ENCODE measurements at regions not wholly inside any gene's neighbourhood (a gene's known extent, or its start where the extent isn't known, plus 50 kb on each side); places are given as distances from the start of the nearest gene placed in this dataset.

- TF ChIP-seq CTCF (IDR thresholded peaks at IDR 0.05; ENCODE audit: insufficient read depth, low read depth, low read length) (no peak), EZH2 (IDR thresholded peaks at IDR 0.05; ENCODE audit: insufficient read depth, low read length) (no peak)
Measured at GRCh38 chr6:105501826-105502344, 99.0 kb upstream of the PREP start.
